ENCODE measurements at regions not wholly inside any gene's neighbourhood (a gene's known extent, or its start where the extent isn't known, plus 50 kb on each side); places are given as distances from the start of the nearest gene placed in this dataset.

- H3K4me2 ChIP-seq (ENCODE audit: insufficient read depth, insufficient read length, low read length): no peak overlapping the region
- H3K56ac ChIP-seq (ENCODE audit: insufficient read length, low read depth, low read length): no peak overlapping the region
- no peak overlapping the region for H3K4ac ChIP-seq (ENCODE audit: low read depth, low read length)
- H2BK12ac ChIP-seq (ENCODE audit: insufficient read length, low read depth, low read length): no peak overlapping the region
- H3K23ac ChIP-seq (ENCODE audit: insufficient read length, low read depth, low read length): no peak overlapping the region
- H2AFZ ChIP-seq (ENCODE audit: low read length): no peak overlapping the region
- no peak for DNase-seq
- no peak overlapping the region for H2AK5ac ChIP-seq (ENCODE audit: insufficient read length, low read length)
- H4K20me1 ChIP-seq (ENCODE audit: control insufficient read depth, insufficient read depth, insufficient read length): no peaks in the 10 kb centered on the region
- H3K27me3 ChIP-seq (ENCODE audit: insufficient read depth, low read length): no peaks in the 10 kb centered on the region
- H3K4me1 ChIP-seq (ENCODE audit: insufficient read depth, low read length): no peaks in the 10 kb centered on the region
- H4K5ac ChIP-seq (ENCODE audit: insufficient read length, low read depth, low read length): no peak overlapping the region
- no peak overlapping the region for H2BK120ac ChIP-seq (ENCODE audit: low read depth, low read length, poor library complexity, severe bottlenecking)
- H3K4me1 Mint-ChIP-seq: peaks cover 6 to 7% of the 10 kb centered on the region in 2 experiments; a peak in 3 of 4 replicates
- WGBS (ENCODE audit: extremely low coverage, insufficient read length, low lambda C conversion rate): no CpG with 5 or more reads among the region's 8 CpGs
- H3K14ac ChIP-seq (ENCODE audit: insufficient read depth, low read length): no peak overlapping the region
- peaks cover 4% of the 10 kb centered on the region for H3K27me3 Mint-ChIP-seq (ENCODE audit: low read depth)
- H3K23me2 ChIP-seq (ENCODE audit: insufficient read length, low read depth, low read length, poor library complexity, severe bottlenecking): no peaks in the 10 kb centered on the region
- H3K18ac ChIP-seq (ENCODE audit: insufficient read length, low read depth, low read length): no peak overlapping the region
- peaks cover 5 to 6% of the 10 kb centered on the region in 2 experiments; a peak in 4 of 5 replicates for H3K9me3 Mint-ChIP-seq
- H3K27ac Mint-ChIP-seq: no peak overlapping the region
- H4K91ac ChIP-seq (ENCODE audit: insufficient read length, low read depth, low read length): no peak overlapping the region
- no peak overlapping the region for H4K8ac ChIP-seq (replicated peaks; ENCODE audit: insufficient read length, low read depth, low read length)
- H3K79me1 ChIP-seq (ENCODE audit: insufficient read depth, low read depth, low read length, poor library complexity, severe bottlenecking): no peaks in the 10 kb centered on the region
- no peak overlapping the region for H2BK5ac ChIP-seq (ENCODE audit: insufficient read length, low read length)
- no peak overlapping the region for H2BK15ac ChIP-seq (ENCODE audit: low read depth, low read length)
- H3K27ac ChIP-seq (ENCODE audit: insufficient read length, low read depth, low read length): no peak overlapping the region
- no peak overlapping the region for H3T11ph ChIP-seq (ENCODE audit: low read length)
- H3K79me2 ChIP-seq (ENCODE audit: insufficient read depth, low read length): no peaks in the 10 kb centered on the region
- TF ChIP-seq CTCF (conservative IDR thresholded peaks at IDR 0.05): no peak
- no peak overlapping the region for H3K9ac ChIP-seq (ENCODE audit: extremely low read depth, insufficient read length, low read length)
- peaks cover 0 to 6% (median 1%) of the 10 kb centered on the region in 3 experiments; a peak in 5 of 7 replicates for H3K36me3 Mint-ChIP-seq (ENCODE audit: insufficient read depth in 1 of 3, low read depth in 3 of 3)
- H3K9me3 ChIP-seq (ENCODE audit: control insufficient read depth, low read depth, low read length): no peaks in the 10 kb centered on the region
- H2BK20ac ChIP-seq (ENCODE audit: low read depth, low read length, poor library complexity, severe bottlenecking): no peak overlapping the region
- H3K4me3 Mint-ChIP-seq: no peak overlapping the region
Observed at GRCh38 chr11:69411257-69411924, 70.1 kb upstream of the LINC01488 start.

Data from H9 (cell line).